ENCODE measurements at regions not wholly inside any gene's neighbourhood (a gene's known extent, or its start where the extent isn't known, plus 50 kb on each side); places are given as distances from the start of the nearest gene placed in this dataset.

- no peaks in the 10 kb centered on the region for H3K9me3 ChIP-seq
Measured at GRCh38 chr13:21879263-21879914, 208.5 kb downstream of the FGF9 start.

GRCh38 chr13:21882766-21883165 is 211.9 kb downstream of the FGF9 start:
- DNase-seq, result no peak
- H3K4me1 ChIP-seq, result no peaks in the 10 kb centered on the region
- no peaks in the 10 kb centered on the region for H3K36me3 ChIP-seq
- ATAC-seq, result no peak
- no peaks in the 10 kb centered on the region for H3K9me3 ChIP-seq
- WGBS, 2 donors, result 68 to 70% methylated on average over 9 of the region's 9 CpGs
- no peak for TF ChIP-seq CTCF (IDR thresholded peaks at IDR 0.05)
- intact Hi-C loops (cut with DNase I), result no loop called here
- no peak overlapping the region for H3K27ac ChIP-seq
- no peak overlapping the region for H3K4me3 ChIP-seq
- no peak for FAIRE-seq
- H3K27me3 ChIP-seq, result no peaks in the 10 kb centered on the region

More at GRCh38 chr13:21879263-21879914, 208.5 kb downstream of the FGF9 start:
- Histone ChIP-seq H3K4me1 (no peaks in the 10 kb centered on the region), H3K4me3 (no peak overlapping the region), H3K27ac (no peak overlapping the region), H3K36me3 (no peaks in the 10 kb centered on the region), H3K27me3 (no peaks in the 10 kb centered on the region)
- intact Hi-C loops (cut with DNase I), result no loop called here
- FAIRE-seq (no peak), DNase-seq (no peak), ATAC-seq (no peak)
- no peak for TF ChIP-seq CTCF (IDR thresholded peaks at IDR 0.05)
- 70 to 78% methylated on average over 8 of the region's 8 CpGs for WGBS, 2 donors

GRCh38 chr13:21883713-21884112 is 212.8 kb downstream of the FGF9 start:
- ATAC-seq, result no peak
- intact Hi-C loops (cut with DNase I), result no loop called here
- no peak for FAIRE-seq
- no peak for DNase-seq
- Histone ChIP-seq H3K27ac (no peak overlapping the region), H3K4me3 (no peak overlapping the region), H3K36me3 (no peaks in the 10 kb centered on the region), H3K9me3 (no peaks in the 10 kb centered on the region), H3K4me1 (no peaks in the 10 kb centered on the region), H3K27me3 (no peaks in the 10 kb centered on the region)
- 66 to 76% methylated on average over 1 of the region's 1 CpG for WGBS, 2 donors
- no peak for TF ChIP-seq CTCF (IDR thresholded peaks at IDR 0.05)

GRCh38 chr13:21884299-21884909 is 213.5 kb downstream of the FGF9 start:
- Histone ChIP-seq H3K4me3 (no peak overlapping the region), H3K36me3 (no peaks in the 10 kb centered on the region), H3K27me3 (no peaks in the 10 kb centered on the region), H3K9me3 (no peaks in the 10 kb centered on the region), H3K4me1 (no peaks in the 10 kb centered on the region), H3K27ac (no peak overlapping the region)
- DNase-seq (no peak), ATAC-seq (no peak), FAIRE-seq (no peak)
- WGBS, 2 donors, result 42 to 50% methylated on average over 5 of the region's 5 CpGs
- no peak for TF ChIP-seq CTCF (IDR thresholded peaks at IDR 0.05)
- intact Hi-C loops (cut with DNase I), result no loop called here

GRCh38 chr13:21884965-21885567 is 214.2 kb downstream of the FGF9 start:
- H3K27me3 ChIP-seq, result no peaks in the 10 kb centered on the region
- DNase-seq, result no peak
- no peak overlapping the region for H3K4me3 ChIP-seq
- ATAC-seq, result no peak
- 67 to 73% methylated on average over 9 of the region's 9 CpGs for WGBS, 2 donors
- H3K9me3 ChIP-seq, result no peaks in the 10 kb centered on the region
- no peak for FAIRE-seq
- no peaks in the 10 kb centered on the region for H3K4me1 ChIP-seq
- TF ChIP-seq CTCF (IDR thresholded peaks at IDR 0.05), result no peak
- no peaks in the 10 kb centered on the region for H3K36me3 ChIP-seq
- intact Hi-C loops (cut with DNase I), result no loop called here
- H3K27ac ChIP-seq, result no peak overlapping the region
